NCI-H2107 treated with DMSO at 0.1 percent for 48 hours (cell line): ENCODE measurements at regions not wholly inside any gene's neighbourhood (a gene's known extent, or its start where the extent isn't known, plus 50 kb on each side); places are given as distances from the start of the nearest gene placed in this dataset.
"Not testable (repeated sequence)": the region's sequence is repeated elsewhere in the genome, so short reads cannot be mapped to it uniquely, and the experiment has no call there.

Source experiments
- DNase-seq: peaks from one replicate; lab custom pipeline; 2025; ENCODE audit not compliant: unreplicated experiment; lab: John Stamatoyannopoulos, UW

- DNase-seq, result no peak
Observed at GRCh38 chr13:82129281-82129680, 1753.0 kb downstream of the SLITRK1 start.

DNA sequence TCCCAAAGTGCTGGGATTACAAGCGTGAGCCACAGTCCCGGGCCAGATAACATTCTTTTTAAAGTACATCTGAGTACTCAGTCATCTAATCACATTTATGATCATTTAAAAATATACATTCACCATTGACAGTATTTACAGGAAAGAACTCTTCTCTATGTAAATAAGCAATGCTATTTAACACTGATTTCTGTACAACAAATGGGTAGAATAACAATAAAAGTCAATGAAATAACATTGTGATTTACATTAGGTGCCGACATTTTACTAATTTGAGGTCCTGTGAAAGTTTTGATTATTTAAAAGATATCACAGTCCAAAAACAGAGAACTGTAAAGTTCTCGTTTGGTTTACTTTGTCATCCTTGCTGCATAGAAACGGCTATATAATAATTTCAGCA, 1763.7 kb downstream of the SLITRK1 start:
- DNase-seq, result no peak

DNA sequence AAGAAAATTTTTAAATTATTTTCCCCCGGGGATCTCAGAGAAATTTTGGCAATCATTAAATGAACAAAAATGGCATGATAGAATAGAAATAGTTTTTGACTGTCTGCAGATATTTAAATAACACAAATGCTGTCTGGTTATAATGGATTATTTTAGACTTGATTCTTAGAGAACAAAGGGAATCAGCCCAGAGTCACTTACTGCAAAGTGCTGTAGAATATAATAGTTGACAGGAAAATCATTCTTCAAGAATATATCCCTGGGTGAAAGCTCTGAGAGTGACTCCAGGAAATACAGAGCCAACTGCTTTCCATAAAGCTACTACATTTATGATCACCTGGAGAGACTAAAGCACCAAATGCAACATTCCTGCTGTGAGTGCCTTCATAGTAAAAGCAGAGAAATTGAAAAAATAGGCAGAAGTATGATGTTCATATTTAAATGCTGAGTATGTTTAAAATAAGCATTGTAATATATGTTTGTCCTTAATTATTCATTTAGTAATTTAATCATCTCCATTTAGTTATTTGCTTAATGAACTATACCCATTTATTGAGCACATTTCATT, 1765.8 kb downstream of the SLITRK1 start:
- DNase-seq, result no peak

DNA sequence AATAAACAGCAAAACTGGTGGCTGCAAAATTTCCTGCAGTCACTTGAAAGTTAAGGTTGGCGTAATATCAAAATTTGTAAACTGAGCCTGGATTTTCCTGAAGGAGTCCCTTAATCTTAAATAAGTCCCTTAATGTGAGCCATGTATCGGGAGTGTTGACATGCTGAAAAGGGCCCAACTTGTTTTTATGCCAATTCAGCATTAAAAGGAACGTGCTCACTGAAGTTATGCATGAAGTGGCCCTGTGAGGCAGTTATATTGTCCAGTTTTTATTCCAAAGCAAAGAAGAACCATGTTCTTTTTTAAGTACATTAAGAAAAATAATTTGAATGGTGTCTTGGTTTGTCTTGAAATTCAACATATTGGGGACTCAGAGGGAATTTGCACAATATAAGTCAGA, 1766.9 kb downstream of the SLITRK1 start:
- no peak for DNase-seq

- DNase-seq, result no peak
Observed at GRCh38 chr13:82096256-82096655, 1755.3 kb upstream of the SPRY2 start.

DNA sequence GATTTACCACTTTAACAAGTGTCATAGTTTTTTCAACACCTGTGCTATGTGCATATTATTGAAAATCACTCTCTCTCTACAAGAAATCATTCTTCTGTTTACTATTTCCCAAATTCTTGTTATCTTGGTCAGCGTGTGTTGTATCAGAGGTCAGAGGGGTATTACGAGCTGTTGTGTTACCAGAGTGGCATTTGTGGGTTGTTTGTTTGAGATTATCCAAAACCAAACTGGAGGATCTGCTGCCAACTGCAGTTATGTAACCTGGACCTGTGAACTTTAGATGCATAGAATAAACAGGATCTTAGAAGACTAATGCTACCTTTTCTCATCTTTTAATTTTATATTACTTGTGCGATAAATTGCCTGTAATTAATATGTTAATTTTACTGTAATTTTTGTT, 1751.4 kb upstream of the SPRY2 start:
- DNase-seq, result no peak

DNA sequence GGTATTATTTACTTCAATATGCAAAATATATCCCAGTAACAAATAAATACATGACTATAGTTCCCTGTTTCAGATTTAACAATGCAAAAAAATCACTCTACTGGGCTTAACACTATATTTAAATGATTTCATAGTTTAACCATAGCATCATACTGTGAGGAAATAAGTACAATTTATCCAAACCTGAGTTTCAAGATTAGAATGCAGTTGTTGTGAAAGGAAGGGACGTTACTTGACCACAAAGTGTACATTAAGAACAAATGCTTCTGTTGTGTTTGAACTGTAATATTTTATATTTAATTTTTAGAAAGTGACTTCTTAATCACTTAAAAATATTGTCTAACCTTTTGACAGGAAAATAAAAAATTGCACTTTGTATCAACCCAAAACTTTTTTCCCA, 1747.9 kb upstream of the SPRY2 start:
- no peak for DNase-seq

GRCh38 chr13:82076496-82076895, 1735.6 kb upstream of the SPRY2 start:
- DNase-seq, result no peak

DNA sequence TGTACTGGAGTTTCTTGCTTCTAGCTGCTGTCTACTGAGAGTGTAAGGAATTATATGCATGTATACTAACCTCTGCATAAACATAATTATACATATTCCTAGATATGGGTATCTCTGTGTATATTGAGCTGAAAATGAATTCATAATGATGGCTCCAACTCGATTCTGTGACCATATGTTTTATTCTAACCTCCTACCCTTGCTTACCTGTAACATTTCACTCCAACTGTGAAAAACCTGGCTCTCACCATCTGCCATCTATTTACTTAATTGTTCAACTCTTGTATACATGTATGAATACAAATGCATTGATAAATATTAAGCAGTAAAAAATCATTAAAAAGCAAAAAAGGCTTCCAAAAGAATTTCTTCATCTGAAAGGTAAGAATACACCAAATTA, 1729.5 kb upstream of the SPRY2 start:
- DNase-seq, result no peak

- DNase-seq, result no peak
Observed at GRCh38 chr13:82062772-82063171, 1721.8 kb upstream of the SPRY2 start.

DNA sequence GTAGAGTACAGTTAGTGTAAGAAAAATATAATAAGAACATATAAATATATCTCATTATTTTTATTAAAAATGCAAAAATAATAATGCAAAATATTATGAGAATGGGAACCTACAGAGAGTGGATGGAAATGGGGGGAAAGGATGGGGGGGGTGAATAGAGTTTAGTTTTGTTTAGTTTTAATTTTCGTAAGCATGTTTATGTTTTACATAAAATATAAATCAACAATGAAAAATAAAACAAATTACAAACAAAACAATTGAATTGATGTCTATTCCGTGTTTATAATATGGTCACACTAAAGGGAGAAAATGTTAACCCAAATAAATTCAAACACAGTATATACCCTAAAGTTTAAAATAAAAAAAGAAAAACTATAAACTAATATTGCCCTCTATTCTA, 1717.4 kb upstream of the SPRY2 start:
- no peak for DNase-seq

DNA sequence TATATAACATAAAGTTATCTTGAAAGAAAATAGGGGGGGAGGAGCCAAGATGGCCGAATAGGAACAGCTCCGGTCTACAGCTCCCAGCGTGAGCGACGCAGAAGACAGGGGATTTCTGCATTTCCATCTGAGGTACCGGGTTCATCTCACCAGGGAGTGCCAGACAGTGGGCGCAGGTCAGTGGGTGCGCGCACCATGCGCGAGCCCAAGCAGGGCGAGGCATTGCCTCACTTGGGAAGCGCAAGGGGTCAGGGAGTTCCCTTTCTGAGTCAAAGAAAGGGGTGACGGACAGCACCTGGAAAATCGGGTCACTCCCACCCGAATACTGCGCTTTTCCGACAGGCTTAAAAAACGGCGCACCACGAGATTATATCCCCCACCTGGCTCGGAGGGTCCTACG, 1704.4 kb upstream of the SPRY2 start:
- DNase-seq, result not testable (repeated sequence)

- DNase-seq, result no peak
Observed at GRCh38 chr13:82036602-82037001, 1695.7 kb upstream of the SPRY2 start.

DNA sequence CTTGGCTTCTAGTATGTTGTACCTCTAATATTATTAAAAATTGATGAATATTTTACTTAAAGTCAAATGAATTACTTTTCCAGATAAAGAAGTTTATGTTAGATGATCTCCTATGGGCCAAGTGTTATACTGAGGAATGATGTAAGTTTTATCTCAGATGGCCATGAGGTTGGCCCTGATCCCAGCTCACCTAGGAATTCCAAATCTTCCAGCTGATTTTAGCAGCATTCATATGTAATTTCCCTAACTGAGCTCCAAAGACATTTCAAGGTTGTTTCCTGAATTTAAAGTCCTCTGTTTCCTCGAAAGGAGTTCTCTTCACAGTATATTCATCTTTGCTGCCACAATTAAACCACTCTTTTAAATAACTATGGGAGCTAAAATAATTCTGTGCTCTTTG, 1670.4 kb upstream of the SPRY2 start:
- no peak for DNase-seq

GRCh38 chr13:82010780-82011179, 1669.9 kb upstream of the SPRY2 start:
- no peak for DNase-seq

DNA sequence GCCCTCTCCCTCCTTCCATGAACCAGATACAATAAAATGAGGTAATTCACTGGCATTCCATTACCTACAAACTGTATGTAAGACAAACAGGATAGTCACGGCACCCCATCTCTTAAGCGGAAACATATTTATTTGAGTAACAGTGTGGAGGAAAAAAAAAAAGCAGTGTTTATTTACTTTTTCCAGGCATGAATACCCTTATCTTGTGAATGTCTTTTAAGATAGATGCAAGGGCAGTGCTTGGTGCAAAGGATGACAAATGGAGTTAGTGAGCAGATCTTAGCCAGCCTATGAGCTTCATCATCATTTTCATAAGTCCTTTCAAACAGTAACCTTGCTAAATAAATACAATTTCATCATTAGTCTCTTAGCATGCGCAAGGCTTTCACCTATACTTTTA, 1661.8 kb upstream of the SPRY2 start:
- no peak for DNase-seq

DNA sequence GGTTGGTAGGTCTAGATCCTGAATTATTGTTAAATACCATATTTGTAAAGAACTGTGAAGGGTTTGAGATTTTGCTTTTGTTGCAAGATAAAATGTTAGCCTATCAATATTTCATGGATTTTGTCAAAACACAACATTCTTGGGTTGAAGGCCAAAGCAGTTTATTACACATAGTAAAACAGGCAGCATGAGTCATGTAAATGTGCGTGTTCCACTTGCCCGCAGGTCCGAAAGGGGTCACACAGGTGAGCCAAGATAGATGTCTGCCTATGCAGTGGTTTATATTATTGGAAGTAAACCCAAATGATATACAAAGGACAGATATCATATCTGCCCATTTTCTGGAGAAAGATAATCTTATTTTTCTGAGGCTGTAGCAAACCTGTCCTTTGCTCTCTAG, 1654.4 kb upstream of the SPRY2 start:
- no peak for DNase-seq

GRCh38 chr13:81990652-81991051, 1649.7 kb upstream of the SPRY2 start:
- no peak for DNase-seq

- DNase-seq, result no peak
Observed at GRCh38 chr13:81988567-81988966, 1647.6 kb upstream of the SPRY2 start.

- DNase-seq, result no peak
Observed at GRCh38 chr13:81987677-81988357, 1646.9 kb upstream of the SPRY2 start.

- no peak for DNase-seq
Observed at GRCh38 chr13:81987159-81987558, 1646.2 kb upstream of the SPRY2 start.

- DNase-seq, result no peak
Observed at GRCh38 chr13:81986308-81986707, 1645.4 kb upstream of the SPRY2 start.

GRCh38 chr13:81957121-81957520, 1616.2 kb upstream of the SPRY2 start:
- DNase-seq, result no peak
